Nucleus accumbens (tissue), 56 donors: ENCODE measurements at regions not wholly inside any gene's neighbourhood (a gene's known extent, or its start where the extent isn't known, plus 50 kb on each side); places are given as distances from the start of the nearest gene placed in this dataset.

Experiments
- DNase-seq, 56 donors: peaks; one replicate each; lab custom pipeline; 2025; lab: John Stamatoyannopoulos, UW

DNA sequence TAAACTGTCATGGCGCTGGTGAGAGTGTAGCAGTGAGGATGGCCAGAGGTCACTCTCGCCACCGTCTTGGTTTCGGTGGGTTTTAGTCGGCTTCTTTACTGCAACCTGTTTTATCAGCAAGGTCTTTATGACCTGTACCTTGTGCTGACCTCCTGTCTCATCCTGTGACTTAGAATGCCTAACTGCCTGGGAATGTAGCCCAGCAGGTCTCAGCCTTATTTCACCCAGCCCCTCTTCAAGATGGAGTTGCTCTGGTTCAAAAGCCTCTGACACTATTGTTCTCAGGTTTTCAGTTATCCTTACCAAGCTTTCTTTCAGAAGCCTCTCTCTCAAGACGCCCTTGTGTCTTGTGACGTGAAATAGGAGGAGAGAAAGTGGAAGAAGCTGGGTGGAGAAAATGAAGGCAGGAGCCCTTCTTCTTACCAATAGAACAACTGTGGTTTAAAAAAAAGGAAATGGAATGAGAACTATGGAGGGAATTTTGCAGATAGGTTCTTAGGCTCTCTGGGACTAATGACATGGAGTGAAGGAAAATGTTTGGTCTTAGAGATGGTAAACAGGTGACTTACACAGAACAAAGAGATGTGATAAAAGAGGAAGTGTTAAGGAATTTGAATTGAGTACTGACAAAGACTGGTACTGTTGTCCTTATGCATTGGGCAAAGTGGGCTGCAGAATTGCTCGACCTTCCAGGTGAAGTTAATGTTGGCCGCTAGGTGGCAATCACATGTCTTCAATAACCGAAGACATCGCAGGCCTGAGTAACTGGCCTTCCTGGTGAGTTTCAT lies 133.3 kb upstream of the RAI14 start:
- DNase-seq: peak in 45 of 56 donors; percentile 7 to 84 (median 50)

DNA sequence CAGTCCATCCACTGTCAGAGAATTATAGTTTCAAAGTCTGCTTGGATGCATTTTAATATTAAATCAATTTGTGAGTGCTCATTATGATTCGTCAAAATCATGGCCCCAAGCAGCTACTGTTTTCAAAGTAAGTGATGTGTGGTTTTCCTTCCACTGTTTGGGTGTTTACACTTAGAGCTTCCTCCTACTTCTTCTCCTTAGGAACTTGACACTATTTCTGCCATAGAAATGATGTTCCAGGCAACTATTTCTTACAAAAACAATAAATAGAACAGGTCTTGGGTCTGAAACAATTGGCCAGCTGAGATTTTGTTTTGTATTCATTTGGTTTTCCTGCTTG lies 132.8 kb upstream of the RAI14 start:
- DNase-seq: no peak

DNA sequence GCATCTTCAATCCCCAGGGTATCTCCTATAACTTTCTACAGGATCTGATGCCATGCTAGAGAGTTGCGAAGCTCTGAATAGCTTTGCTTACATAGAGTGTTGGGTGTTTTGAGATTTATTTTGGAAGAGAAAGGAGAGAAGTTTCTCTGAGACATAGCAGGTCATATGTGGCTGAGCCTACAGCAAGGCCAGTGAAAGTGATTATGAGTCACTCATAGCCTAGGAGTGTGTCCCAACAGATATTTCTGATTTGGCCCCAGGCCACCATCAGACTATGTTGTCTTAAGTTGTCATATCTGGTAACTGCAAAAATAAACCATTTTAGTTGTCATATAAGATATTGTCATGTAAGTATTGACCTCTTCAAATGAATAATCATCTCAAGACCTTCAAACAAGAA lies 132.0 kb upstream of the RAI14 start:
- no peak for DNase-seq

GRCh38 chr5:34525761-34526160 lies 130.4 kb upstream of the RAI14 start:
- no peak for DNase-seq

- DNase-seq: no peak
Observed at GRCh38 chr5:34526682-34527305, 129.3 kb upstream of the RAI14 start.

GRCh38 chr5:34529581-34530331 lies 126.4 kb upstream of the RAI14 start:
- no peak for DNase-seq

GRCh38 chr5:34530637-34531036 lies 125.5 kb upstream of the RAI14 start:
- DNase-seq: no peak

DNA sequence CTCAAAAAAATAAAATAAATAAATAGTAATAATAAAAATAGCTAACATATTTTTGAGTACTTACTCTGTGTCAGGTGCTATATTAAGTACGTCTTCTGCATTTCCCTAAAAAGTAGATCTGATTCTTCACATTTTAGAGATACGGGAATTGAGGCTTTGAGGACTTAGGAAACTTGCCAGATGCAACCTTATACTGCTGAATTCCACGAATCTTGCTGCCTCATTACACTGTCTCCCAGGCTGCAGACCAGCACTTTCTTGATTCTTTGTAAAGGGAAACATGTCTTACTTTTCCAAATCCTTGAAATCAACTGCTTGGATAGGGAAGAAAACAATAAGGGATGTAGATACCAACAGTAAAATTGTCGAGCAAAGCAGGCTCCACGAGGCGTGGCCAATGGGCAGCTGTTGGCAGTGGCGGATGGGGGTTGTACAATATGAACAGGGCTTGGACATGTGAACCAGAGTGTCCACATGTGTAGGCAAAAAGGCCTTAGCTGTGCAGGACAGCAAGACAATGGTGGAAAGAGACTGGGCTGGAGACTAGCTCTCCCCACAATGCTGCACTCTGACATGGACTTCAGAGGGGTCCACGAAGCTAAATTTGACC lies 124.3 kb upstream of the RAI14 start:
- no peak for DNase-seq

DNA sequence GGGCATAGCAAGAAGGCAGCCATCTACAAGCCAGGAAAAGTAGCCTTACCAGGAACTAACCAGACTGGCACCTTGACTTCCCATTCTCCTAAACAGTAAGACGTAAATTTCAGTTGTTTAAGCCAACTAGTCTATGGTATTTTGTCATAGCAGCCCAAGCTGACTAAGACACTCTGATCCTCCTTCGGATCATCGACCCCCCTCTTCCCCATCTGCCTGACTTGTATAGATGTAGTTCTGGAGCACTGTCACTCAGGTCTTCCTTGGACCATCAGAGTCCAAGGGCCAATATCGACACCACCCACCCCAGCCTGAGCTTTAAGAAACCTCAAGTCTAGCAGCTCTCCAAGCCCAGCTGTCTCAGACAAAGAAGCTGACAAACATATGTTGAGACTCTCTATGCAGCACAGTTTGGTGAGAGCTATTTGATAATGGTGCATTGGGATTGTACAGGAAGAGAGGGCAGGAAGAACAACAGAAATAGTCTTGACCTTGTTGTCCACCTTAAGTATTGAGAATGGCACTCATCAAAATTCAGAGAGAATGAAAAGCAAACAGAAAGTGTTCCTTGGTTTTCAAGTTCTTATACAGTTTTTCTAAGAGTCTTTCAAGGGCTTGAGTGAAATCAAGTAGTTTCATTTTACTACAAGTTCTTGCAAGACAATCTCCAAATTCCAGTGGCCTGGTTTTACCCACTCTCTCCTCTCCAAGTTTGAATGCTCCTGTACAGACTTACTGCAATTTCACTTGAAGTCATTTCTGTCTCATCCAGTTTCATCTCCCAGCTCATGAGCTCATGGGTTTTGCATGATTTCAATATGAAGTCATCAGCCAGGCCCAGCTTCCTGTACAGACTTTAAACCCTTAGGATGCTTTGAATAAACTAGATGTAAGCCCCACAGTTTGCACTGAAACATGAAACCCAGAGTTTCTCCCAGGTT lies 122.3 kb upstream of the RAI14 start:
- DNase-seq: no peak

GRCh38 chr5:34534523-34535103 lies 121.5 kb upstream of the RAI14 start:
- DNase-seq: no peak

DNA sequence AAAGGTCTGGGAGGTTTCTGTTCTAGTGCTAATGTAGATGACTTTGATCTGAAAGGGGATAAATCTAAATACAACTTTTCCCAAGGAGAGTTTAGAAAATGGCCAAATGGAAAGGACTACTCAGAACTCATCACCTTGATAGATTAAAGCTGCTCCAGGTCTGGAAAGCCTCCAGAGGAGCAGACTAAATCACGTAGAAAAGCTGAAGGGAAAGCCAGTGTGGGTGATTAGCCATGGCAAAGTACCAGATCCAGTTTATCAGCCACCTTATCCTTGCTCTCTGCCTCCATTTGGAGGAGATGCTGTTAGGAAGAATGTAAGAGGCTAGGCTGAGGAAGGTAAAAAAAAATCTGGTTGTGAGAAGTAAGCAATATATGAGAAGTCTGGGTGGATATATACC lies 120.7 kb upstream of the RAI14 start:
- DNase-seq: no peak

DNA sequence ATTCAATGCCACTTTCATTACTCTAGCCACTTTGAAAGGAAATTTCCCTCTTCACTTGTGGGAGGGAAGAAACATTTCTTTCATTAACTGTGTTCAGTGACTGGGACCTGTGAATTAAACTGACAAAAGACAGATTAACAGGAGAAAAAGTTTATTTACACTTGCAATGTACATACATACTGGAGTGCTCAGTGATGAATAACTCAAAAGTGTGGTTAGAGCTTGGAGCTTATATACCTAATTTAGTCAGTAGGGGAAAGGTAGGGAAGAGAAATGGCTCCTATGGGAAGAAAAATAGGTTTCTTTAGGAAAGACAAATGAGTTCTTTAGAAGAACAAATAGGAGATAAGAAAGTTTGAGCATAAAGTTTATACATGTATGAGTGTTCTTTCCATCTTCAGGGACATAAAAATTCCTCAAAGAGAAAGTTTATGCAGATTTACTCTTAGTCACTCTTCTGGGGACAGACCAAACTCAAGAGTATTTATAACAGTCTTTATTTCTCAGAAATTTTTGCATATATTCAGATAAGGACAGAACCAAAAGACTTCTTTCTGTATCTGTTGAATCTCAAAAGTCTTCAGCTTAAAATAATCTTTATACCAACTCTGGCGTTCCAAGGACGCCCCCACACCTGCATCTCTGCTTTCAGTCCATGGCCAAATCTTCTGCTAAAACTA lies 120.0 kb upstream of the RAI14 start:
- DNase-seq: no peak

- DNase-seq: no peak
Observed at GRCh38 chr5:34536699-34537098, 119.4 kb upstream of the RAI14 start.

DNA sequence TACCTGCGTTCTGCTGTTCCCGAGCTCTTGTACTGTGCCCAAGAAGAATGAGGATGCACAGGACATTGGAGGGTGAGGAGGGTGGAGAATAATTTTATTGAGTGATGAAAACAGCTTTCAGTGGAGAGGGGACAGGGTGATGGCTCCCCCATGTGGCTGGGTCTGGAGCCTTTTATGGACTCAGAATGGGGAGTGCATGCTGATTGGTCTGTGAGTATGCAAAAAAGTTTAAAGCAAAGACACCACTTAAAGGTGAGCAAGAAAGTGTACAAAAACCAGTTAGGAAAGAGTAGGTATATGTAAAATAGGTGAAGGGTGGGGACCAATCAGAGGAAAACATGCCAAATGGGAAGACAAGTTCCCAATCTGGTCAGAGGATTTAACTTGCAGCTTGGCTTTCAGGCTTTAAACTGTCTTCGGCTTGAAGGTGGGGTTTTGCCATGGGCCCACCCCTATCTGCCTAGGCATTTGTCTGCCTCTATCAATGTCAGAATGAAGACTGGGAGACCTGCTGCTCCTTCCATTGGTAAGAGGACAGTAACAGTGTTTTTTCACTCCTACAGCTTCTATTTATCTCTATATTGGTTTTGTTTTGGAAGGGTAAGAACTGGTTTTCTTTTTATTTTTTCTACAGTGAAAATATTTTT lies 118.0 kb upstream of the RAI14 start:
- DNase-seq: peak in 5 of 56 donors; percentile 1 to 31 (median 14)

GRCh38 chr5:34539183-34539582 lies 116.9 kb upstream of the RAI14 start:
- DNase-seq: no peak

DNA sequence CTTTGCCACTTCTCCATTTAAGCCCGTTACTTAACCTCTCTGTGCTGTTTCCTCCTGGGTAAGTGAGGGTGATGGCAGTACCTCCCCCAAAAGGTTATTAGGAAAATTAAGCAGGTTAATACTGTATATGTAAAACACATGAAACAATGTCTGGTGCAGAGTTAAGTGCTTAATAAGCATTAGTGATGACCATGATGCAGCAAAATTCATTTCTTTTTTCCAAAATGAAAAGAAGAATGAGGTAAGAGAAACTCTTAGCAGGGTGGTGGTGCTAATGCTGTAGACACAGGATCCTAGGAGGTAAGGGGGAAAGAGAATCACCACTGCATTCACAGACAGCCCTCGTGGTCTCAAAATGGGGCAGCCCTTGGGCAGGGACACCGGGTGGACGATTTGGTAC lies 115.1 kb upstream of the RAI14 start:
- no peak for DNase-seq

DNA sequence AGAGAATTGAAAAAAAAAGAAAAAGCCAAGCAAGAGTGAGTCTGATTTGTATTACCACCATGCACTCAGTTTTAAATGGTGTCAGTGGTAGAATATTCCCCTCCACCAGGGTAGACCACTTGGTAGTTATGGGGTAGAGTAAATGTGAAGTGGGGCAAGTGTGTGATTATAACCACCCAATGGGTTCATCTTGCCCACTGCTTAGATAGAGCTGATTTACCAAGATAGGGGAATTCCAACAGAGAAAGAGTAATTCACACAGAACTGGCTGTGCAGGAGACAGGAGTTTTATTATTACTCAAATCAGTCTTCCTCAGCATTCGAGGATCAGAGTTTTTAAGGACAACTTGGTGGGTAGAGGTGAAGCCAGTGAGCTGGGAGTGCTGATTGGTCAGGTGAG lies 113.3 kb upstream of the RAI14 start:
- no peak for DNase-seq

- DNase-seq: no peak
Observed at GRCh38 chr5:34543687-34544086, 112.4 kb upstream of the RAI14 start.

GRCh38 chr5:34544403-34544802 lies 111.7 kb upstream of the RAI14 start:
- no peak for DNase-seq
